Panc1 (cell line): ENCODE measurements at regions not wholly inside any gene's neighbourhood (a gene's known extent, or its start where the extent isn't known, plus 50 kb on each side); places are given as distances from the start of the nearest gene placed in this dataset.

ENCODE experiments used
- ATAC-seq: fragments of 200-7000 bp; cut with Tn5 transposase; 2 replicates; pipeline ENCODE4 v1.9.1; 2020; ENCODE audit warnings: mild to moderate bottlenecking, moderate library complexity
- BruUV-seq: library from RNA; stranded (reverse); fragments of 400-500 nt; replicated peaks from 2 replicates; lab custom pipeline; 2021; lab: Mats Ljungman, UMichigan
- CTCF ChIA-PET: fragments of 300-600 bp; sonication (Branson Sonifier 250); formaldehyde crosslinking; loops from one replicate; lab custom pipeline; 2022; ENCODE audit warnings: antibody characterized with exemption; lab: Charles Lee
- POLR2A ChIA-PET: fragments of 300-600 bp; sonication (Branson Sonifier 250); formaldehyde crosslinking; loops from one replicate; lab custom pipeline; 2022; ENCODE audit warnings: antibody characterized with exemption; lab: Charles Lee
- DNase-seq: peaks from one replicate; pipeline ENCODE4 v3.0.0-alpha.2; 2010; ENCODE audit warnings: low read depth, low spot score
- H3K27ac ChIP-seq: 2 replicates; pipeline ENCODE4 v1.5.1; 2011; ENCODE audit warnings: mild to moderate bottlenecking, low read length, inconsistent platforms
- H3K27me3 ChIP-seq: fragments of 200-500 bp; sonication (Bioruptor generic); 2 replicates; pipeline ENCODE4 v1.6.0; 2014; ENCODE audit warnings: low read length, inconsistent platforms; ENCODE audit not compliant: control insufficient read depth, insufficient read depth
- H3K36me3 ChIP-seq: fragments of 200-500 bp; sonication (Bioruptor generic); 2 replicates; pipeline ENCODE4 v1.5.1; 2014; ENCODE audit warnings: inconsistent platforms, mild to moderate bottlenecking, low read length, moderate library complexity; ENCODE audit not compliant: control insufficient read depth, insufficient read depth
- H3K4me1 ChIP-seq: 2 replicates; pipeline ENCODE4 v1.5.1; 2011; ENCODE audit warnings: inconsistent platforms, mild to moderate bottlenecking, low read length, moderate library complexity; ENCODE audit not compliant: control insufficient read depth, insufficient read depth
- H3K4me3 ChIP-seq, 2 experiments: 2 replicates each; pipeline ENCODE4 v1.5.1; 2011 to 2012; ENCODE audit warnings: low read depth in 2 of 2, low read length in 2 of 2, mild to moderate bottlenecking in 2 of 2, inconsistent platforms in 1 of 2, moderate library complexity in 1 of 2
- H3K9me3 ChIP-seq: fragments of 200-500 bp; sonication (Bioruptor generic); 2 replicates; pipeline ENCODE4 v1.5.1; 2014; ENCODE audit warnings: low read depth, mild to moderate bottlenecking, inconsistent platforms, low read length, moderate library complexity; ENCODE audit not compliant: control insufficient read depth, insufficient read depth
- CTCF ChIP-seq: fragments of 450-650 bp; IDR thresholded peaks from 2 replicates; pipeline ENCODE4 v1.5.1; 2017; ENCODE audit warnings: mild to moderate bottlenecking
- POLR2AphosphoS5 ChIP-seq: IDR thresholded peaks from 2 replicates; pipeline ENCODE4 v1.6.1; 2012; ENCODE audit warnings: mild to moderate bottlenecking, low read depth, low read length, moderate library complexity
- SIN3A ChIP-seq: IDR thresholded peaks from 2 replicates; pipeline ENCODE4 v1.6.1; 2012; ENCODE audit warnings: low read depth, mild to moderate bottlenecking, low read length, moderate library complexity, borderline replicate concordance; ENCODE audit not compliant: insufficient read depth
- TCF7L2 ChIP-seq: IDR thresholded peaks from 2 replicates; pipeline ENCODE4 v1.6.1; 2011; ENCODE audit warnings: mild to moderate bottlenecking, low read depth, low read length, inconsistent platforms
- in situ Hi-C: cut with HindIII; loops from 2 replicates; pipeline ENCODE4 v1.10.0; 2016; ENCODE audit warnings: low sequenced_read_pairs, low pct_unique_long_range_greater_than_20kb
- intact Hi-C: fragments of 100-400 bp; cut with micrococcal nuclease; formaldehyde crosslinking; loops from one replicate; pipeline ENCODE4 v1.10.0; 2022; ENCODE audit not compliant: unreplicated experiment
- TF ChIP-seq, protein P1 (sequence below), 2 experiments: IDR thresholded peaks; 2 replicates each; pipeline ENCODE4 v1.6.1; 2011 to 2012; ENCODE audit warnings: low read depth in 2 of 2, control low read depth in 1 of 2, low read length in 1 of 2, mild to moderate bottlenecking in 1 of 2, moderate library complexity in 1 of 2; ENCODE audit not compliant: insufficient read depth in 1 of 2

DNA sequence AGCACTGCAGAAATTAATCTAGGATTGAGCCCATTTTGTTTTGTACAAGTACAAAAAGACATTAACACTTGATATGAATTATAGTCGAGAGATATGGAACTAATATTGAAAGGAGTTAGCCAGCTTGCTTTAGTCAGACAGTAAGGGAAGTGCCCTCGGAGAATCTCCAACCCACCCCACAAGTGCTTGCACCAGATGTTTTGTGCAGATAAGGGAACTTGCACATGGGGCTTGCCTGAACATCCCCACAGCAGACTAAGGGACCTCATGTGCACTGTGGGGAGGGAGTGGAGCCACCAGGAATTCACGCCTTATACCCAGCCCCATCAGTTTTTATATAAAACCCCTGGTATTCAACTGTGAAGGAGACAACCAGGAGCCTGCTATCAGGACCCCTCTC, 122.3 kb downstream of the EFHB start:
- no peaks in the 10 kb centered on the region for H3K27me3 ChIP-seq
- no peaks in the 10 kb centered on the region for H3K9me3 ChIP-seq
- intact Hi-C loops (no loop called here), in situ Hi-C loops (no loop called here)
- no peak overlapping the region for H3K4me3 ChIP-seq
- CTCF ChIA-PET: no interaction called here
- no TSS peak for BruUV-seq
- TF ChIP-seq, protein P1, sequence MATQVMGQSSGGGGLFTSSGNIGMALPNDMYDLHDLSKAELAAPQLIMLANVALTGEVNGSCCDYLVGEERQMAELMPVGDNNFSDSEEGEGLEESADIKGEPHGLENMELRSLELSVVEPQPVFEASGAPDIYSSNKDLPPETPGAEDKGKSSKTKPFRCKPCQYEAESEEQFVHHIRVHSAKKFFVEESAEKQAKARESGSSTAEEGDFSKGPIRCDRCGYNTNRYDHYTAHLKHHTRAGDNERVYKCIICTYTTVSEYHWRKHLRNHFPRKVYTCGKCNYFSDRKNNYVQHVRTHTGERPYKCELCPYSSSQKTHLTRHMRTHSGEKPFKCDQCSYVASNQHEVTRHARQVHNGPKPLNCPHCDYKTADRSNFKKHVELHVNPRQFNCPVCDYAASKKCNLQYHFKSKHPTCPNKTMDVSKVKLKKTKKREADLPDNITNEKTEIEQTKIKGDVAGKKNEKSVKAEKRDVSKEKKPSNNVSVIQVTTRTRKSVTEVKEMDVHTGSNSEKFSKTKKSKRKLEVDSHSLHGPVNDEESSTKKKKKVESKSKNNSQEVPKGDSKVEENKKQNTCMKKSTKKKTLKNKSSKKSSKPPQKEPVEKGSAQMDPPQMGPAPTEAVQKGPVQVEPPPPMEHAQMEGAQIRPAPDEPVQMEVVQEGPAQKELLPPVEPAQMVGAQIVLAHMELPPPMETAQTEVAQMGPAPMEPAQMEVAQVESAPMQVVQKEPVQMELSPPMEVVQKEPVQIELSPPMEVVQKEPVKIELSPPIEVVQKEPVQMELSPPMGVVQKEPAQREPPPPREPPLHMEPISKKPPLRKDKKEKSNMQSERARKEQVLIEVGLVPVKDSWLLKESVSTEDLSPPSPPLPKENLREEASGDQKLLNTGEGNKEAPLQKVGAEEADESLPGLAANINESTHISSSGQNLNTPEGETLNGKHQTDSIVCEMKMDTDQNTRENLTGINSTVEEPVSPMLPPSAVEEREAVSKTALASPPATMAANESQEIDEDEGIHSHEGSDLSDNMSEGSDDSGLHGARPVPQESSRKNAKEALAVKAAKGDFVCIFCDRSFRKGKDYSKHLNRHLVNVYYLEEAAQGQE (IDR thresholded peaks at IDR 0.05; ENCODE audit: insufficient read depth in 1 of 2, low read depth in 2 of 2, low read length in 1 of 2): no peak
- TF ChIP-seq TCF7L2 (no peak), CTCF (no peak), POLR2AphosphoS5 (no peak), SIN3A (no peak)
- POLR2A ChIA-PET: no interaction called here
- no peak for ATAC-seq
- no peaks in the 10 kb centered on the region for H3K36me3 ChIP-seq
- H3K27ac ChIP-seq: no peak overlapping the region
- no peak for DNase-seq
- no peaks in the 10 kb centered on the region for H3K4me1 ChIP-seq

GRCh38 chr3:19808834-19809233, 125.2 kb downstream of the EFHB start:
- in situ Hi-C loops: no loop called here
- ChIA-PET POLR2A (no interaction called here), CTCF (no interaction called here)
- DNase-seq: no peak
- Histone ChIP-seq H3K27me3 (no peaks in the 10 kb centered on the region), H3K9me3 (no peaks in the 10 kb centered on the region), H3K4me1 (no peaks in the 10 kb centered on the region; the same call in 1 of the 2 replicates), H3K4me3 (no peak overlapping the region), H3K36me3 (no peaks in the 10 kb centered on the region), H3K27ac (no peak overlapping the region)
- no peak for ATAC-seq
- intact Hi-C loops: no loop called here
- BruUV-seq: no TSS peak
- TF ChIP-seq, protein P1 (IDR thresholded peaks at IDR 0.05; ENCODE audit: insufficient read depth in 1 of 2, low read depth in 2 of 2, low read length in 1 of 2): no peak
- TF ChIP-seq SIN3A (no peak), TCF7L2 (no peak)
